GM12875 (cell line): ENCODE measurements at regions not wholly inside any gene's neighbourhood (a gene's known extent, or its start where the extent isn't known, plus 50 kb on each side); places are given as distances from the start of the nearest gene placed in this dataset.

ENCODE experiments used
- H3K4me3 ChIP-seq: one replicate; pipeline ENCODE4 v1.5.1; 2011; ENCODE audit warnings: low read depth, low read length, control low read depth
- TF ChIP-seq, protein P1 (sequence below): IDR thresholded peaks from 2 replicates; pipeline ENCODE4 v1.5.1; 2011; ENCODE audit warnings: low read depth, mild to moderate bottlenecking, control low read depth, inconsistent platforms, low read length, moderate library complexity, borderline replicate concordance; ENCODE audit not compliant: insufficient read depth

DNA sequence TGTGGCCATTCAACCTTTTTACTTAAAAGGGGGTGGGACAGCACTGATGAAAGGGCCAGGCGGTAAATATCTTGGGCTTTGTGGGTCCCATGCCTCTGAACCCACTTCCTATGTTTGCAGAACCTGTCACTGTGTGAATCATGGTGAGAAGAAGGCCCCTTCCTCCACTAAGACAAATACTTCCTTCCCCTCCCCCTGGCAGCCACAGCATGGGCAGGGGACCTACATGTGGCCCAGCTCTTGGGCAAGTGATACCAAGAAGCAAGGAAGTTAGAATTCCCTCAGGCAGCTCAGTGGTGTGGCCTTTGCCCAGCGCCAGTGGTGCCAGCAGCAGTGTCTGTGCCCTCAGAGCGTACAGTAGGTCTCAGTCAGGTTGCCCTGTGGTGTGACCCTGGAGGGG lies 168.6 kb downstream of the TRIM33 start:
- H3K4me3 ChIP-seq, result no peak overlapping the region
- TF ChIP-seq, protein P1, sequence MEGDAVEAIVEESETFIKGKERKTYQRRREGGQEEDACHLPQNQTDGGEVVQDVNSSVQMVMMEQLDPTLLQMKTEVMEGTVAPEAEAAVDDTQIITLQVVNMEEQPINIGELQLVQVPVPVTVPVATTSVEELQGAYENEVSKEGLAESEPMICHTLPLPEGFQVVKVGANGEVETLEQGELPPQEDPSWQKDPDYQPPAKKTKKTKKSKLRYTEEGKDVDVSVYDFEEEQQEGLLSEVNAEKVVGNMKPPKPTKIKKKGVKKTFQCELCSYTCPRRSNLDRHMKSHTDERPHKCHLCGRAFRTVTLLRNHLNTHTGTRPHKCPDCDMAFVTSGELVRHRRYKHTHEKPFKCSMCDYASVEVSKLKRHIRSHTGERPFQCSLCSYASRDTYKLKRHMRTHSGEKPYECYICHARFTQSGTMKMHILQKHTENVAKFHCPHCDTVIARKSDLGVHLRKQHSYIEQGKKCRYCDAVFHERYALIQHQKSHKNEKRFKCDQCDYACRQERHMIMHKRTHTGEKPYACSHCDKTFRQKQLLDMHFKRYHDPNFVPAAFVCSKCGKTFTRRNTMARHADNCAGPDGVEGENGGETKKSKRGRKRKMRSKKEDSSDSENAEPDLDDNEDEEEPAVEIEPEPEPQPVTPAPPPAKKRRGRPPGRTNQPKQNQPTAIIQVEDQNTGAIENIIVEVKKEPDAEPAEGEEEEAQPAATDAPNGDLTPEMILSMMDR, result no peak

DNA sequence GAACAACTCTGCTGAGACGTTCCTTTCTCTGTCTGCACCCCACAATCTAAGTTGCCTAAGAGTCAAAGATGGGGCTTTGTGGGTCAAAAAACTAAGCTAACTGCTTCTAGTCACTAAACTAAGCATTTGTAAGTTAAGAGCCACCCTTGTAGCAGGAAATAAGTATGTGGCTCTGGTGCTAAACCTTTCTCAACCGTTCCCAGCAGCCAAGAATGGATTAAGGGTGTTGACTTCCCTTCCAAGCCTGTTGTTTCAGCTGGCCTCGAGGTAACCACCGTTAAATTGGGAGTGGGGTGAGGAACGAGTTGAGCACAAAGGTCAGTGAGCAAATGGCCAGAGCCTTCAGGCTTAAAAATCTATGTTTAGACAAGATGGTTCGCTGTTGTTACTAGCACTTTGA lies 169.1 kb downstream of the TRIM33 start:
- TF ChIP-seq, protein P1, result no peak
- H3K4me3 ChIP-seq, result no peak overlapping the region

DNA sequence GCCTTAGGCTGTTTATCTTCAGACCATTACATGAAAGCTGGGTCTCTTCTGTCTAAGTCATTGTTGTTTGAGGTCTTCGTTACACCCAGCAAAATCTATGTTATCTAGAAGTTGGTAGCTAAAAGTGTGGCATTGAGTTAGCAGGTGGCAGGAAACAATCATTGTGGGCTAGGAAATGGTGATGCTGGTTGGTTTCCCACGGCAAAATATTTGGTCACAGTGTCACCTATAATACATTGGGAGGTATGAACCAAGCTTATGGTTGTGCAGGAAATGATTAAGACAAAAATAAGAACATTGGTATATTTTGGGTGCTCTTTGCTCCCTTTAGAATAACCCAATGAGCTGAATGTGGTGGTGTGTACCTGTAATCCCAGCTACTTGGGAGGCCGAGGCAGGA lies 169.7 kb downstream of the TRIM33 start:
- H3K4me3 ChIP-seq, result no peak overlapping the region
- TF ChIP-seq, protein P1, result no peak

DNA sequence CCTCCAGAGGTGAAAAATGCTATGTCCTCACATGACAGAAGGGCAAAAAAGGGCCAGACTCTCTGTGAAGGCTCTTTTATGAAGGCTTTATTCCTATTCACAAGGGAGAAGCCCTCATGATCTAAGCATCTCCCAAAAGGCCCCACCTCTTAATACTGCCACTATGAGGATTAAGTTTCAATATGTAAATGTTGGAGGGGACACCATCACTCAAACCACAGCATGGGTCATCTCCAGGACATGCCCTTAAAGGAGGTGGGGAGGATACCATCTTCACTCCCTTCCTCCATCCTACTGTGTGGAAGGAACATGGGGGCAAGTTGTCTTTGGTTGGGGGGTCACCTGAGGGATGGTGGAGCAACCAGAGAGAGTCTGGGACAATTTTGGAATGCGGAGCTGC lies 170.1 kb downstream of the TRIM33 start:
- TF ChIP-seq, protein P1, result no peak
- H3K4me3 ChIP-seq, result no peak overlapping the region

DNA sequence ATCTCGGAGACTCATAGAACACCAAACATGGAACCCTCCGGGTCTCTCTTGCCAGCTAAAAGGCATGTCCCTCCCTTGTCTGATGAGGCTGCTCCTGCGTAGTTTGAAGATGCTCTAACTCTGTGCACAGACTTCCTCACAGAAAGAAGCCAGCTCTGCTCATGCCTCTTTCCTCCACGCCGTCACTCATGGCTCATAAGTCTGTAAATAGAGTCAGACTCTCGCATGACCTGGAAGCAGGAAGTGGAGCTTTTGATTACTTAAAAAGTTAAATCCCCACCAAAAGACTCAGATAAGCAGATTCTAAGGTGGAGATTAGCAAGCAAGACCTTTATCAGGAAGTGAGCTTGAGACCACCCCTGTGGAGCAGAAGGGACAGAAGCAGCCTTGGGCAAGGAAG lies 171.6 kb downstream of the TRIM33 start:
- TF ChIP-seq, protein P1, result no peak
- H3K4me3 ChIP-seq, result no peak overlapping the region

DNA sequence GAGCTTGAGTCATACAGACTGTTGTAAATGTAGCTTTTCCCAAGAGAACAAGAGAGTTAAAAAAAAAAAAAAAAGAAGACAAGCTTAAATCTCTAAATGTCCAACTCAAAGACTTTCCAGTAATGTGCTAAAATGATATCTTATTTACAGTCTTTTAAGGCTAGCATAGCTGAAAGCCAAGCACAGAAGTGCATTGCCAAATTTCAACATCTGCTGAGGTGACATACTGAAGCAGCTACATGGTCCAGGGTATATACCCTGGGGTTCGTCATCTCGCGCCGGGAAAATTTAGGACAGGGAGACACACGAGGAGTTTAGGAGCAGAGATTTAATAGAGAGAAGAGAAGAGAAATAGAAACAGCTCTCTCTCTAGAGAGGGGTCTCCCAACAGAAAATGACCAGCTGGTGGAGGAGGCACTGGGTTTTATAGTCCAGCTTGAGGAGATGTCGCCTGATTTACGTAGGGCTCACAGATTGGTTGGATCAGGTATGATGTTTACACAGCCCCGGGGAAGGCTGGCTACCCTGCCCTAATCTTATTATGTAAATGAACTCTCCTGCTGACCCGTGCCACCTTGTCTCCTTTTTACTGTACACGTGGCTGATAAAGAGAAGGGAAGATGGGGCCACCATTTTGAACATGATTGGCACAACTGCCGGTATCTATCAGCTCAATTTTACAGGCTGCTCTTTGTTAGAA lies 172.7 kb downstream of the TRIM33 start:
- TF ChIP-seq, protein P1, result no peak
- H3K4me3 ChIP-seq, result no peak overlapping the region

DNA sequence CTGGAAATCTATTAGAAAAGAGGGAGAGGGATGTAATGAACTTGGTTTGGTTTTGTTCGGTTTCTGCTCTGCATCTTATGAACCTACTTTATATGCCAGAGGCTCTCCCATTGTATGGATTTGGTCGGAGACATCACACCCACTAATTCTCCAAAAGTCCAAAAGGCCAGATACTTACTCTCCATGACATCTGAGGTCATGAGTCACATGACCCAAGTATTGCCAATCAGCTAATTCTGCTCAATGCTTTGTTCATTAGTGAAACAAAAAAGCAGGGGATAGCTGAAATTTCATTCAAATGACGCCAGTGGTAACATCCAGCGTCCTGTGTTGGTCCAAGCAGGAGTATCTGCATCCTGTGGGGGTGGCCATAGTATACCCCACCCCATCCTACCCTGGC lies 173.6 kb downstream of the TRIM33 start:
- TF ChIP-seq, protein P1, result no peak
- H3K4me3 ChIP-seq, result no peak overlapping the region
